H9 (cell line): ENCODE measurements at regions not wholly inside any gene's neighbourhood (a gene's known extent, or its start where the extent isn't known, plus 50 kb on each side); places are given as distances from the start of the nearest gene placed in this dataset.

ENCODE experiments used
- DNase-seq: peaks from one replicate; pipeline ENCODE4 v3.0.0-alpha.2; 2017
- H2AFZ ChIP-seq: one replicate; pipeline ENCODE4 v1.6.1; 2013; ENCODE audit warnings: mild to moderate bottlenecking, low read length, control low read depth, moderate library complexity
- H2AK5ac ChIP-seq: 2 replicates; pipeline ENCODE4 v1.6.1; 2013; ENCODE audit warnings: low read length, control low read depth, mixed read lengths; ENCODE audit not compliant: insufficient read length
- H2BK120ac ChIP-seq: one replicate; pipeline ENCODE4 v1.6.1; 2013; ENCODE audit warnings: low read depth, mild to moderate bottlenecking, low read length, control low read depth, inconsistent platforms; ENCODE audit not compliant: poor library complexity, severe bottlenecking
- H2BK12ac ChIP-seq: 2 replicates; pipeline ENCODE4 v1.6.1; 2013; ENCODE audit warnings: low read length, control low read depth, mixed read lengths, low read depth; ENCODE audit not compliant: insufficient read length
- H2BK15ac ChIP-seq: 2 replicates; pipeline ENCODE4 v1.6.1; 2013; ENCODE audit warnings: low read depth, low read length, control low read depth
- H2BK20ac ChIP-seq: one replicate; pipeline ENCODE4 v1.6.1; 2013; ENCODE audit warnings: low read depth, mild to moderate bottlenecking, low read length, control low read depth, inconsistent platforms; ENCODE audit not compliant: poor library complexity, severe bottlenecking
- H2BK5ac ChIP-seq: 2 replicates; pipeline ENCODE4 v1.6.1; 2013; ENCODE audit warnings: low read length, control low read depth, mixed read lengths; ENCODE audit not compliant: insufficient read length
- H3K14ac ChIP-seq: 2 replicates; pipeline ENCODE4 v1.6.1; 2013; ENCODE audit warnings: low read length, control low read depth; ENCODE audit not compliant: insufficient read depth
- H3K18ac ChIP-seq: 2 replicates; pipeline ENCODE4 v1.6.1; 2013; ENCODE audit warnings: low read depth, mild to moderate bottlenecking, mixed read lengths, low read length, control low read depth; ENCODE audit not compliant: insufficient read length
- H3K23ac ChIP-seq: 2 replicates; pipeline ENCODE4 v1.6.1; 2013; ENCODE audit warnings: low read length, control low read depth, mixed read lengths, low read depth; ENCODE audit not compliant: insufficient read length
- H3K23me2 ChIP-seq: 2 replicates; pipeline ENCODE4 v1.6.1; 2013; ENCODE audit warnings: low read depth, mild to moderate bottlenecking, mixed read lengths, low read length, control low read depth; ENCODE audit not compliant: insufficient read length, poor library complexity, severe bottlenecking
- H3K27ac ChIP-seq: 2 replicates; pipeline ENCODE4 v1.5.1; 2013; ENCODE audit warnings: low read length, control low read depth, mixed read lengths, low read depth; ENCODE audit not compliant: insufficient read length
- H3K27me3 ChIP-seq: 2 replicates; pipeline ENCODE4 v1.6.1; 2013; ENCODE audit warnings: low read length, control low read depth, inconsistent platforms; ENCODE audit not compliant: insufficient read depth
- H3K4ac ChIP-seq: 2 replicates; pipeline ENCODE4 v1.6.1; 2013; ENCODE audit warnings: low read depth, mild to moderate bottlenecking, control low read depth, inconsistent platforms, low read length, moderate library complexity
- H3K4me1 ChIP-seq: 2 replicates; pipeline ENCODE4 v1.6.1; 2013; ENCODE audit warnings: low read length, control low read depth, inconsistent platforms; ENCODE audit not compliant: insufficient read depth
- H3K4me2 ChIP-seq: 2 replicates; pipeline ENCODE4 v1.6.1; 2013; ENCODE audit warnings: low read length, control low read depth, mixed read lengths; ENCODE audit not compliant: insufficient read length, insufficient read depth
- H3K56ac ChIP-seq: 2 replicates; pipeline ENCODE4 v1.6.1; 2013; ENCODE audit warnings: low read depth, mild to moderate bottlenecking, mixed read lengths, low read length, control low read depth; ENCODE audit not compliant: insufficient read length
- H3K79me1 ChIP-seq: 2 replicates; pipeline ENCODE4 v1.6.1; 2013; ENCODE audit warnings: low read depth, mild to moderate bottlenecking, moderate library complexity, low read length, control low read depth, inconsistent platforms; ENCODE audit not compliant: insufficient read depth, poor library complexity, severe bottlenecking
- H3K79me2 ChIP-seq: 2 replicates; pipeline ENCODE4 v1.6.1; 2013; ENCODE audit warnings: low read length, control low read depth, inconsistent platforms; ENCODE audit not compliant: insufficient read depth
- H3K9ac ChIP-seq: 2 replicates; pipeline ENCODE4 v1.6.1; 2013; ENCODE audit warnings: low read length, control low read depth, mixed read lengths; ENCODE audit not compliant: insufficient read length; ENCODE audit errors: extremely low read depth
- H3K9me3 ChIP-seq: one replicate; pipeline ENCODE4 v1.6.1; 2013; ENCODE audit warnings: low read depth, low read length, inconsistent platforms; ENCODE audit not compliant: control insufficient read depth
- H3T11ph ChIP-seq: one replicate; pipeline ENCODE4 v1.6.1; 2013; ENCODE audit warnings: mild to moderate bottlenecking, low read length, control low read depth, inconsistent platforms
- H4K20me1 ChIP-seq: one replicate; pipeline ENCODE4 v1.6.1; 2013; ENCODE audit not compliant: control insufficient read depth, insufficient read length, insufficient read depth
- H4K5ac ChIP-seq: 2 replicates; pipeline ENCODE4 v1.6.1; 2013; ENCODE audit warnings: low read depth, mild to moderate bottlenecking, mixed read lengths, low read length, control low read depth; ENCODE audit not compliant: insufficient read length
- H4K8ac ChIP-seq: replicated peaks from 2 replicates; pipeline ENCODE4 v1.6.1; 2013; ENCODE audit warnings: low read length, control low read depth, mixed read lengths, low read depth; ENCODE audit not compliant: insufficient read length
- H4K91ac ChIP-seq: 2 replicates; pipeline ENCODE4 v1.6.1; 2013; ENCODE audit warnings: low read depth, mild to moderate bottlenecking, moderate library complexity, mixed read lengths, low read length, control low read depth; ENCODE audit not compliant: insufficient read length
- H3K27ac Mint-ChIP-seq, 3 experiments: 2 replicates in 2 of 3; 3 replicates in 1 of 3; pipeline ENCODE4 v1.8.0; 2020 to 2021; ENCODE audit warnings: mixed read lengths in 3 of 3, mild to moderate bottlenecking in 1 of 3, moderate library complexity in 1 of 3
- H3K27me3 Mint-ChIP-seq: 2 replicates; pipeline ENCODE4 v1.8.0; 2021; ENCODE audit warnings: low read depth, mild to moderate bottlenecking, moderate library complexity, mixed read lengths
- H3K36me3 Mint-ChIP-seq, 3 experiments: 2 replicates in 2 of 3; 3 replicates in 1 of 3; pipeline ENCODE4 v1.8.0; 2020 to 2021; ENCODE audit warnings: low read depth in 3 of 3, mixed read lengths in 3 of 3; ENCODE audit not compliant: insufficient read depth in 1 of 3
- H3K4me1 Mint-ChIP-seq, 2 experiments: 2 replicates each; pipeline ENCODE4 v1.8.0; 2020; ENCODE audit warnings: mixed read lengths in 2 of 2
- H3K4me3 Mint-ChIP-seq, 2 experiments: 2 replicates in 1 of 2; 3 replicates in 1 of 2; pipeline ENCODE4 v1.8.0; 2020 to 2021; ENCODE audit warnings: mild to moderate bottlenecking in 2 of 2, mixed read lengths in 2 of 2, moderate library complexity in 1 of 2
- H3K9me3 Mint-ChIP-seq, 2 experiments: 2 replicates in 1 of 2; 3 replicates in 1 of 2; pipeline ENCODE4 v1.8.0; 2020; ENCODE audit warnings: mild to moderate bottlenecking in 2 of 2, mixed read lengths in 2 of 2, moderate library complexity in 1 of 2
- CTCF ChIP-seq: fragments of 200-600 bp; sonication (generic); conservative IDR thresholded peaks from 3 replicates; pipeline ENCODE4 v1.8.0; 2021; ENCODE audit warnings: antibody characterized with exemption, mild to moderate bottlenecking
- WGBS: extraction: QIAGEN DNeasy Blood & Tissue Kit; methylation state at CpG from one replicate; pipeline ENCODE4 v1.1.7; 2013; ENCODE audit warnings: missing lambda C conversion rate, low lambda C conversion rate, mixed read lengths; ENCODE audit not compliant: insufficient read length; ENCODE audit errors: extremely low coverage; 5-methylcytosine and 5-hydroxymethylcytosine counted together

- WGBS = no CpG with 5 or more reads among the region's 4 CpGs
- Histone ChIP-seq H4K91ac (no peak overlapping the region), H3K23me2 (no peaks in the 10 kb centered on the region), H3K4ac (no peak overlapping the region), H3K23ac (no peak overlapping the region), H3K4me1 (peaks cover 5% of the 10 kb centered on the region; the same call in 1 of the 2 replicates), H2BK120ac (no peak overlapping the region), H3K79me2 (no peaks in the 10 kb centered on the region), H2AK5ac (no peak overlapping the region), H2BK12ac (no peak overlapping the region), H3K18ac (no peak overlapping the region), H3K27me3 (no peaks in the 10 kb centered on the region), H3K56ac (no peak overlapping the region), H3K4me2 (no peak overlapping the region), H4K8ac (no peak overlapping the region), H3K9me3 (no peaks in the 10 kb centered on the region), H2AFZ (no peak overlapping the region), H2BK5ac (no peak overlapping the region), H2BK15ac (no peak overlapping the region), H3T11ph (no peak overlapping the region), H4K5ac (no peak overlapping the region), H3K14ac (no peak overlapping the region), H3K9ac (no peak overlapping the region), H4K20me1 (no peaks in the 10 kb centered on the region), H3K79me1 (no peaks in the 10 kb centered on the region), H2BK20ac (no peak overlapping the region), H3K27ac (no peak overlapping the region)
- no peak for TF ChIP-seq CTCF
- no peak for DNase-seq
- H3K4me1 Mint-ChIP-seq = peaks cover 22 to 24% of the 10 kb centered on the region in 2 experiments
- H3K9me3 Mint-ChIP-seq = no peaks in the 10 kb centered on the region
- no peak overlapping the region for H3K4me3 Mint-ChIP-seq
- H3K36me3 Mint-ChIP-seq = no peaks in the 10 kb centered on the region
- H3K27ac Mint-ChIP-seq = no peak overlapping the region
- H3K27me3 Mint-ChIP-seq = no peaks in the 10 kb centered on the region
These were observed 157.7 kb upstream of the RASGEF1B start for GRCh38 chr4:81629366-81629765.
